AG04449 (cell line): ENCODE measurements at regions not wholly inside any gene's neighbourhood (a gene's known extent, or its start where the extent isn't known, plus 50 kb on each side); places are given as distances from the start of the nearest gene placed in this dataset.
A peak's percentile ranks its signal among the peaks of the same experiment; 100 is the strongest.

Experiments used
- CTCF ChIA-PET: fragments of 350-600 bp; formaldehyde crosslinking; extraction: SDS; loops from one replicate; lab custom pipeline; 2021; ENCODE audit warnings: antibody characterized with exemption; lab: Yijun Ruan, JAX
- POLR2A ChIA-PET: fragments of 400-600, 350-600 bp; formaldehyde crosslinking; extraction: SDS; loops from one replicate; lab custom pipeline; 2020; ENCODE audit warnings: antibody characterized with exemption, inconsistent platforms; lab: Yijun Ruan, JAX
- DNase-seq: peaks from one replicate; pipeline ENCODE4 v3.0.0-alpha.2; 2010; ENCODE audit warnings: low read depth, low spot score
- H3K4me3 ChIP-seq: 2 replicates; pipeline ENCODE4 v1.5.1; 2011; ENCODE audit warnings: low read depth, mild to moderate bottlenecking, control low read depth, low read length
- TF ChIP-seq, protein P1 (sequence below): IDR thresholded peaks from one replicate; pipeline ENCODE4 v1.5.1; 2011; ENCODE audit warnings: mild to moderate bottlenecking, moderate library complexity, low read length, control low read depth, inconsistent platforms; ENCODE audit not compliant: insufficient read depth; ENCODE audit errors: missing control alignments

DNA sequence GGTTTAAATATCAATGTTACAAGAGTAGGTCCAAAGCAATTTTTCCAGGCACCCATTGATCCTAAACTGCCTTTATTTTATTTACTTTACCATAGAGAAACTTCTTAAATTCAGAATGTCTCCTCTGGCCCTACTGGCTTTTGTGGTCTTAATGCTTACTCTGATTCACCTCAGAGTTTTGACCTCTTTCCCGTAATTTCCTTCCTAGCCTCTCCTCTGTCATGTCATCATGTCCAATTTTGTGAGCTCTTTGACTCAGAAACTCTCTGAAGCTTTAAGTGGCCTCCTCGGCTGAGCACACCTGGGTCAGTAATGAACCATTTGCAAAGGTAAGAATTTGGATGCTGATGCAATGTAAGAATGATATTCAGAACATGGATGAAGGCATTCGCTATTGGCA, 303.8 kb upstream of the CDH18 start:
- DNase-seq: no peak
- TF ChIP-seq, protein P1, sequence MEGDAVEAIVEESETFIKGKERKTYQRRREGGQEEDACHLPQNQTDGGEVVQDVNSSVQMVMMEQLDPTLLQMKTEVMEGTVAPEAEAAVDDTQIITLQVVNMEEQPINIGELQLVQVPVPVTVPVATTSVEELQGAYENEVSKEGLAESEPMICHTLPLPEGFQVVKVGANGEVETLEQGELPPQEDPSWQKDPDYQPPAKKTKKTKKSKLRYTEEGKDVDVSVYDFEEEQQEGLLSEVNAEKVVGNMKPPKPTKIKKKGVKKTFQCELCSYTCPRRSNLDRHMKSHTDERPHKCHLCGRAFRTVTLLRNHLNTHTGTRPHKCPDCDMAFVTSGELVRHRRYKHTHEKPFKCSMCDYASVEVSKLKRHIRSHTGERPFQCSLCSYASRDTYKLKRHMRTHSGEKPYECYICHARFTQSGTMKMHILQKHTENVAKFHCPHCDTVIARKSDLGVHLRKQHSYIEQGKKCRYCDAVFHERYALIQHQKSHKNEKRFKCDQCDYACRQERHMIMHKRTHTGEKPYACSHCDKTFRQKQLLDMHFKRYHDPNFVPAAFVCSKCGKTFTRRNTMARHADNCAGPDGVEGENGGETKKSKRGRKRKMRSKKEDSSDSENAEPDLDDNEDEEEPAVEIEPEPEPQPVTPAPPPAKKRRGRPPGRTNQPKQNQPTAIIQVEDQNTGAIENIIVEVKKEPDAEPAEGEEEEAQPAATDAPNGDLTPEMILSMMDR: no peak
- POLR2A ChIA-PET: no interaction called here
- H3K4me3 ChIP-seq: no peak overlapping the region
- CTCF ChIA-PET: no interaction called here

DNA sequence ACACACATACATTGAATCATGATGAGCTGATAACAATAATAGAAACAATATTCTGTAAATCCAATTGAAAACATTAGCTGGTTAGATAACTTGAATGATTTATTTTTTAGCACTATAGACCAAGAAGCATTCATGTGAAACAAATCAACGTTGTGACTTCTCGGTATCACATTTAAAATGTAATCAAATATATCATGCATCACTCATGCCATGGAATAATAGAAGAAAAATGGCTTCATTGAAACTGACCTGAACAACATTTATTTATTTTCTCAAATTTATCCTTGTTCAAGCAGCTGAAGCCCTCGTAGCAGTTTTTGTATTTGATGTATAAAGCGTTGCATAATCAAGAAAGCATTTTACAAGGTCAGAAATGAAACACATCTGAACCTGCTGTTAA, 299.6 kb upstream of the CDH18 start:
- CTCF ChIA-PET: interaction anchor here (0.5 kb wide), 1 partner anchor 40 kb away, joined by 3 read pairs; no protein-coding TSS in a partner anchor
- TF ChIP-seq, protein P1: no peak

DNA sequence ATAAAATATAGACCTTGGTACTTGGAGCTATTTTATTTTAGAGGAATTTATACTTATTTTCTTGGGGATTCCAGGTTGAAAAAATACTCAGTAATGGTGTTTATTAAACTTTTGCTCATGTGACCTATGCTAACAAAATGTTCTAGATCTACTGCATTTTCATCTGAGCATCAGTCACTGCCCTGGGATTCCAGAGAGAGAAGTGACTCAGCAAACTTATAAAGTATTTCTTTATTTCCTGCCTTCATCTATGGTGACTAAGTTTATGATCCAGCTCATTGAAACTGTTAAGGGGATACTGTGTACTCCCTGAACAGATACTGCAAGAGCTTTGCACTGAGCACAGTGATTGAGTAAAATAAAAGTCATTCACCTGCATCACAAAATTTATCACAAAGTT, 298.5 kb upstream of the CDH18 start:
- TF ChIP-seq, protein P1: no peak
- no peak for DNase-seq
- POLR2A ChIA-PET: no interaction called here
- CTCF ChIA-PET: no interaction called here
- H3K4me3 ChIP-seq: no peak overlapping the region

More for the DNA sequence above, 299.6 kb upstream of the CDH18 start:
- POLR2A ChIA-PET: no interaction called here
- DNase-seq: no peak
- H3K4me3 ChIP-seq: no peak overlapping the region

- ChIA-PET POLR2A (no interaction called here), CTCF (no interaction called here)
- H3K4me3 ChIP-seq: no peak overlapping the region
- TF ChIP-seq, protein P1: no peak
- no peak for DNase-seq
Observed at GRCh38 chr5:20276959-20277263, 288.9 kb upstream of the CDH18 start.

DNA sequence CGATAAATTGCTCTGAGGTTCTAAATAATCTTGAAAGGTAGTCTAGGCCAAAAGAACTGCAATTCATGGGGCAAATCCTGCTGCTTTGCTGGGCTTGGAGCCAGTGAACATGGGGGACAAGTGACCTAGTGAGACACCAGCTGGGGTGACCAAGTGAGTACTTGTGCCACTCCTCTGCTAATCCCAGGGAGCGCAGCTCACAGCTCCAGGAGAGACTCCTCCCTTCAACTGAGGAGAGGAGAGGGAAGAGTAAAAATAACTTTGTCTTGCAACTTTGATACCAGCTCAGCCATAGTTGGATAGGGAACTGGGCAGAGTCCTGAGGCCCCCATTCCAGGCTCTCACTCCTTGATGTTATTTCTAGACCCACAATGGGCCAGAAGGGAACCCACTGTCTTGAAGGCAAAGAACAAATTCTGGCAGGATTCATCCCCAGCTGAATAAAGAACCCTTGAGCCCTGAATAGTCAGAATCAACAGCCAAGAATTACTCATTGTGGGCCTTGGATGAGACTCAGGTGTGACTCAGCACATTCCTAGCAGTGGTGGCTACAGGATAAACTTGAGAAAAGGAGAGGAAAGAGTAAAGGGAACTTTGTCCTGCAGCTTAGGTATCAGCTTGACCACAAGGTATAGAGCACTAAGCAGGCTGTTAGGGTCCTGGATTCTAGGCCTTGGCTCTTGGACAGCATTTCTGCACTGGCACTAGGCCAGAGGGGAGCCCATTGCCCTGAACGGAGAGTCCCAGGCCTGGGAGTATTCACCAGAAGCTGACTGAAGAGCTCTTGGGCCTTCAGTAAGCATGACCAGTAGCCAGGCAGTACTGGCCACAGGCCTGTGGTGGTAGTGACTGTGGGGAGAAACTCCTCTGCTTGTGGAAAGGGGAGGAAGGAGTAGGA, 288.3 kb upstream of the CDH18 start:
- ChIA-PET CTCF (no interaction called here), POLR2A (no interaction called here)
- no peak overlapping the region for H3K4me3 ChIP-seq
- DNase-seq: peak; percentile 21
- TF ChIP-seq, protein P1: no peak

GRCh38 chr5:20266066-20266465, 278.1 kb upstream of the CDH18 start:
- POLR2A ChIA-PET: no interaction called here
- CTCF ChIA-PET: no interaction called here

More at GRCh38 chr5:20266066-20266465, 278.1 kb upstream of the CDH18 start:
- TF ChIP-seq, protein P1: no peak
- DNase-seq: no peak
- H3K4me3 ChIP-seq: no peak overlapping the region
